ENCODE measurements at regions not wholly inside any gene's neighbourhood (a gene's known extent, or its start where the extent isn't known, plus 50 kb on each side); places are given as distances from the start of the nearest gene placed in this dataset.

- Mint-ChIP-seq H3K27me3 (no peaks in the 10 kb centered on the region), H3K27ac (ENCODE audit: low read depth) (no peak overlapping the region), H3K4me1 (peaks cover 32% of the 10 kb centered on the region), H3K4me3 (no peak overlapping the region), H3K9me3 (no peaks in the 10 kb centered on the region), H3K36me3 (ENCODE audit: insufficient read depth) (no peaks in the 10 kb centered on the region)
- no peak for ATAC-seq (replicated peaks; ENCODE audit: extremely low read depth, poor library complexity, severe bottlenecking)
- no peak for DNase-seq (ENCODE audit: low spot score in 2 of 2)
These were observed 192.7 kb upstream of the ITGA4 start for GRCh38 chr2:181264441-181264840.

- H3K9me3 Mint-ChIP-seq: no peaks in the 10 kb centered on the region
- no peak for ATAC-seq (replicated peaks; ENCODE audit: extremely low read depth, poor library complexity, severe bottlenecking)
- peaks cover 41% of the 10 kb centered on the region for H3K4me1 Mint-ChIP-seq
- no peak overlapping the region for H3K4me3 Mint-ChIP-seq
- no peak overlapping the region for H3K27ac Mint-ChIP-seq (ENCODE audit: low read depth)
- no peaks in the 10 kb centered on the region for H3K27me3 Mint-ChIP-seq
- no peaks in the 10 kb centered on the region for H3K36me3 Mint-ChIP-seq (ENCODE audit: insufficient read depth)
- DNase-seq (ENCODE audit: low spot score in 2 of 2): no peak
These were observed 190.6 kb upstream of the ITGA4 start for GRCh38 chr2:181266614-181267013.

DNA sequence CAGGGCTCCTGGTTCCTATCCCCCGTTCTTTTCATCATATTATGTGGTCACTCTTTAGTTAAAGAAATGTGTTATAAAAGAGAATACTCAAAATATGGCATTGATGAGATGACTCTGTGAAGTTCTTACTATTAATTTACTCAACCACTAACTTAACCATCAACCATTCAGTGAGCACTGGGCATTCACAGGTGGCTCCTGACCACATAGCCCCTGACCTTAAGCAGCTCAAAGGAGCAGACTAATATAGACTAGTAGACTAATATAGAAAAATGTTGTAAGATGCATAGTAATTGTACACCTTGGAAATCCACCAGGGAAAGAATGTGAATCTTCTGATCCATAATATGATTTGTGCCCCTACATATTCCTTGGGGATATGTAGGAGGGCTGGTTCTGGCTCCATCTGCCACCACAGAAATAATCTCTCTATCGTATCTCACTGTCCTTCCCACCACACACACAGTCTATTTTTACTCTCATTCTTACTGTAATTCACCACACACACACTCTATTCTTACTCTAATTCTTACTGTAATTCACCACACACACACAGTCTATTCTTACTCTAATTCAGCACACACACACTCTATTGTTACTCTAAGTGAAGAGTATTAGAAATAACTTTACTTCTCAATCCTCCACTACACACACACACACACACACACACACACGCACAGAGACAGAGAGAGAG, 188.9 kb upstream of the ITGA4 start:
- DNase-seq (ENCODE audit: low spot score in 2 of 2) (no peak), ATAC-seq (replicated peaks; ENCODE audit: extremely low read depth, poor library complexity, severe bottlenecking) (no peak)
- Mint-ChIP-seq H3K36me3 (ENCODE audit: insufficient read depth) (no peaks in the 10 kb centered on the region), H3K4me1 (peaks cover 45% of the 10 kb centered on the region), H3K4me3 (no peak overlapping the region), H3K27ac (ENCODE audit: low read depth) (no peak overlapping the region), H3K27me3 (no peaks in the 10 kb centered on the region), H3K9me3 (no peaks in the 10 kb centered on the region)

DNA sequence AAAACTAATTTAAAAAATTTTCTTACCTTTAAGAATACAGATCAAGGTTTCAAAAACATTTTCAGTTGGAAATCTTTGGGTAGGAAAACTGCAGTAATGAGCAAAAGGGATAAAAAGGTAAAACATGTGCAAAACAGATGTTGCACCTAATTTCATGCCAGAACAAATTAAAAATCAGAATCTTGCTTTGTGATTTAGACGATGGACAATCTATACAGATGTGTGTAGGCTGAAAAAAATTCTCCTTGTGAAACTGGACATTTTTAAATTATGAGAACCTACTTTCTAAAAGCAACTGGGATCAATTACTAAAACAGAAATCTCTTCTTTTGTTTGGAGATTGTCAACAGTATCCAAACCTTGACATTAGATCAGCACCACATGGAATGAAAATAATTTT, 183.2 kb upstream of the ITGA4 start:
- Mint-ChIP-seq H3K36me3 (ENCODE audit: insufficient read depth) (no peaks in the 10 kb centered on the region), H3K9me3 (no peaks in the 10 kb centered on the region), H3K4me1 (peaks cover 35% of the 10 kb centered on the region), H3K27ac (ENCODE audit: low read depth) (no peak overlapping the region), H3K27me3 (no peaks in the 10 kb centered on the region), H3K4me3 (no peak overlapping the region)
- no peak for DNase-seq (ENCODE audit: low spot score in 2 of 2)
- no peak for ATAC-seq (replicated peaks; ENCODE audit: extremely low read depth, poor library complexity, severe bottlenecking)

DNA sequence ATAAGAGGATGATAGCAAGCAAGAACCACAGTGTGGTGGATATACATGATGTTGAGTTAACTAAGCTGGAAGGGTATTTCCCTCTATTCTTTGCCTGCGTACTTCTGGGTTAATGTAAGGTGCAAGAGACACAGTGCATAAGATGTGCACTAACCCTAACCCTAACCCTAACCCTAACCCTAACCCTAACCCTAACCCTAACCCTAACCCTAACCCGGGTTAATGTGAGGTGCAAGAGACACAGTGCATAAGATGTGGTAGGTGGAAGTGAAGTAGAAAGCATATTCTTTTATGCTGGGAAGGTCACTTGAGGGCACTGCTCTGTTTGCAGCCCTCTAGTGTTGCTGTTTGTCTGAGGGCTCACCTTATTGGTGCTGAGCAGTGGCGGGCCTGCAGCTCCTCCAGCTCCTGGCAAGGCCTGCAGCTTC, 181.5 kb upstream of the ITGA4 start:
- Mint-ChIP-seq H3K27me3 (no peaks in the 10 kb centered on the region), H3K4me1 (peaks cover 39% of the 10 kb centered on the region), H3K9me3 (no peaks in the 10 kb centered on the region), H3K36me3 (ENCODE audit: insufficient read depth) (no peaks in the 10 kb centered on the region), H3K27ac (ENCODE audit: low read depth) (peak overlapping the region; percentile 84), H3K4me3 (no peak overlapping the region)
- ATAC-seq (replicated peaks; ENCODE audit: extremely low read depth, poor library complexity, severe bottlenecking): peak; percentile 92
- no peak for DNase-seq (ENCODE audit: low spot score in 2 of 2)

GRCh38 chr2:181281206-181281832, 175.9 kb upstream of the ITGA4 start:
- peak overlapping the region; percentile 89 for H3K27ac Mint-ChIP-seq (ENCODE audit: low read depth)
- H3K4me1 Mint-ChIP-seq: peaks cover 41% of the 10 kb centered on the region
- H3K9me3 Mint-ChIP-seq: no peaks in the 10 kb centered on the region
- no peak overlapping the region for H3K4me3 Mint-ChIP-seq
- no peaks in the 10 kb centered on the region for H3K27me3 Mint-ChIP-seq
- ATAC-seq (replicated peaks; ENCODE audit: extremely low read depth, poor library complexity, severe bottlenecking) (peak; percentile 90), DNase-seq (ENCODE audit: low spot score in 2 of 2) (no peak)
- H3K36me3 Mint-ChIP-seq (ENCODE audit: insufficient read depth): no peaks in the 10 kb centered on the region

GRCh38 chr2:181285116-181285515, 172.1 kb upstream of the ITGA4 start:
- no peak overlapping the region for H3K4me3 Mint-ChIP-seq
- H3K36me3 Mint-ChIP-seq (ENCODE audit: insufficient read depth): no peaks in the 10 kb centered on the region
- H3K27ac Mint-ChIP-seq (ENCODE audit: low read depth): peak overlapping the region; percentile 67
- H3K4me1 Mint-ChIP-seq: peaks cover 31% of the 10 kb centered on the region
- DNase-seq (ENCODE audit: low spot score in 2 of 2): no peak
- H3K27me3 Mint-ChIP-seq: no peaks in the 10 kb centered on the region
- no peaks in the 10 kb centered on the region for H3K9me3 Mint-ChIP-seq
- ATAC-seq (replicated peaks; ENCODE audit: extremely low read depth, poor library complexity, severe bottlenecking): no peak

DNA sequence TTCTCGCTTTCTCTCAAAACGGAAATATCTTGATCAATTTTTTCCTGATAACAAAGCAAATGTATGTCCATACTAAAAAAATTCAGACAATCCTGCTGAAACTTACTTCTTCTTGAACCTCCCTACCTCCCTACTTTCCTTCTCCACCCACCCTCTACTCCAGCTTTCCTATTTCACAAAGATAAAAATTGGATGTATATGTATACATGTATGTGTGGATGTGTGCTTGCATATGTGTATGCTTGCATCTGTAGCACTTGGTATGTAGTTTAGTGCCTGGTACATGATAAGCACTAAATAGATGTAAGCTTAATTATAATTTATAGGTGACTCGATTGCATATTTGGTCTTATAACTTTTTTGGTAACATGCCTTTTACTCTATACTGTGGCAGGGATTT, 167.5 kb upstream of the ITGA4 start:
- Mint-ChIP-seq H3K4me3 (no peak overlapping the region), H3K27me3 (no peaks in the 10 kb centered on the region), H3K27ac (ENCODE audit: low read depth) (no peak overlapping the region), H3K4me1 (peaks cover 7% of the 10 kb centered on the region), H3K36me3 (ENCODE audit: insufficient read depth) (peaks cover 3% of the 10 kb centered on the region), H3K9me3 (no peaks in the 10 kb centered on the region)
- DNase-seq (ENCODE audit: low spot score in 2 of 2): no peak
- ATAC-seq (replicated peaks; ENCODE audit: extremely low read depth, poor library complexity, severe bottlenecking): no peak

GRCh38 chr2:181290182-181290581, 167.0 kb upstream of the ITGA4 start:
- H3K4me1 Mint-ChIP-seq: peaks cover 6% of the 10 kb centered on the region
- ATAC-seq (replicated peaks; ENCODE audit: extremely low read depth, poor library complexity, severe bottlenecking) (no peak), DNase-seq (ENCODE audit: low spot score in 2 of 2) (no peak)
- H3K27me3 Mint-ChIP-seq: no peaks in the 10 kb centered on the region
- no peaks in the 10 kb centered on the region for H3K9me3 Mint-ChIP-seq
- H3K36me3 Mint-ChIP-seq (ENCODE audit: insufficient read depth): peaks cover 3% of the 10 kb centered on the region
- no peak overlapping the region for H3K27ac Mint-ChIP-seq (ENCODE audit: low read depth)
- H3K4me3 Mint-ChIP-seq: no peak overlapping the region

- no peak overlapping the region for H3K4me3 Mint-ChIP-seq
- peaks cover 5% of the 10 kb centered on the region for H3K36me3 Mint-ChIP-seq (ENCODE audit: insufficient read depth)
- no peak for ATAC-seq (replicated peaks; ENCODE audit: extremely low read depth, poor library complexity, severe bottlenecking)
- H3K27ac Mint-ChIP-seq (ENCODE audit: low read depth): no peak overlapping the region
- peaks cover 9% of the 10 kb centered on the region for H3K4me1 Mint-ChIP-seq
- no peak for DNase-seq (ENCODE audit: low spot score in 2 of 2)
- H3K27me3 Mint-ChIP-seq: no peaks in the 10 kb centered on the region
- peaks cover 27% of the 10 kb centered on the region for H3K9me3 Mint-ChIP-seq
These were observed 162.2 kb upstream of the ITGA4 start for GRCh38 chr2:181294979-181295378.

- ATAC-seq (replicated peaks; ENCODE audit: extremely low read depth, poor library complexity, severe bottlenecking): peak; percentile 86
- peaks cover 24% of the 10 kb centered on the region for H3K9me3 Mint-ChIP-seq
- DNase-seq (ENCODE audit: low spot score in 2 of 2): peak in 1 of 2 donors; percentile 59
- peak overlapping the region; percentile 51 for H3K4me3 Mint-ChIP-seq
- H3K27ac Mint-ChIP-seq (ENCODE audit: low read depth): peak overlapping the region; percentile 60
- H3K27me3 Mint-ChIP-seq: no peaks in the 10 kb centered on the region
- H3K4me1 Mint-ChIP-seq: peaks cover 44% of the 10 kb centered on the region
- H3K36me3 Mint-ChIP-seq (ENCODE audit: insufficient read depth): peaks cover 7% of the 10 kb centered on the region
These were observed 156.4 kb upstream of the ITGA4 start for GRCh38 chr2:181300600-181301291.

DNA sequence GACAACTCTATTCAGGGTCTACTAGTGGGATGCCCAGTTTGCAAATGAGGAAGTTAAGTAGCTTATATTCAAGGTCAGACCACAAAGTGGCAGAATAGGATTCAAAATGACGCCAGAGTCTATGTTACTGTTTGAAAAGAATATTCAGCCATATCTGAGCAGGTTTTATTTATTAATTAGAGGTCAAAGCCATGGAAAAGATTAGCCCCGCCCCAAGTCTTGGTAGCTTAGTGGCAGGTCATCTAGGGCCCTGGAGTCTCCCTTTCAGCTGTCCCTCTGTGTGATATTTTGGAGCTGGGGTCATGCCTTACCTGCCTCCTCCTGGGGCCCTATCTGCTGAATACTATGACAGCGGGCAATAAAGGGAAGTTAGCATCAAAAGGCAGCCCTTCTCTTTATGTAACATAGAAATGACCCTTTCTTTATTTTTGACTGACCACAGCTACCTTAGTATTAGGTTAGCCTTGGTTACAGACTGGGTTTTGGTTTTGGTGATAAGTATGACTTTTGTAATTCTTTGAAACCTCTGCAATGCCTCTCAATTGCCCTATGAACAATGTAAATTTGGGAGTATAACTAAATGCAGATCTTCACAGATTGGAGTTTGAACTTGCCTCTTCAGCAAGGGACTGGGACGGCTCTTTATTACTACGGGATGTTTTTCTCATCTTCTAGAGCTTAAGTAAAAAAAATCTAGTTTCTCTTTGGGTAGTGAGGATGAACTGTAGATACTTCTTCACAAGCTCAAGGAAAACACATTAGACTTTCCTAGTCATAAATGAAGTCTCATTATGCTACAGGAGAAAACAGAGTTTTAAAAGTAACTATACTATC, 153.0 kb upstream of the ITGA4 start:
- H3K27ac Mint-ChIP-seq (ENCODE audit: low read depth): peak overlapping the region; percentile 99
- no peak for DNase-seq (ENCODE audit: low spot score in 2 of 2)
- peak overlapping the region; percentile 67 for H3K4me3 Mint-ChIP-seq
- peaks cover 74% of the 10 kb centered on the region for H3K4me1 Mint-ChIP-seq
- peaks cover 9% of the 10 kb centered on the region for H3K36me3 Mint-ChIP-seq (ENCODE audit: insufficient read depth)
- no peaks in the 10 kb centered on the region for H3K27me3 Mint-ChIP-seq
- no peak for ATAC-seq (replicated peaks; ENCODE audit: extremely low read depth, poor library complexity, severe bottlenecking)
- peaks cover 5% of the 10 kb centered on the region for H3K9me3 Mint-ChIP-seq

All from central memory CD8-positive, alpha-beta T cell (primary cell).